ENCODE measurements at regions not wholly inside any gene's neighbourhood (a gene's known extent, or its start where the extent isn't known, plus 50 kb on each side); places are given as distances from the start of the nearest gene placed in this dataset.
A peak's percentile ranks its signal among the peaks of the same experiment; 100 is the strongest.

GRCh38 chr13:39956036-39956435 lies 300.6 kb downstream of the COG6 start:
- ATAC-seq (no peak), DNase-seq (no peak)
- intact Hi-C loops (cut with micrococcal nuclease): no loop called here

GRCh38 chr13:39957868-39958677 lies 302.6 kb downstream of the COG6 start:
- ATAC-seq (no peak), DNase-seq (no peak)
- intact Hi-C loops (cut with micrococcal nuclease): no loop called here

- peak; percentile 59 for ATAC-seq
- intact Hi-C loops (cut with micrococcal nuclease): no loop called here
- no peak for DNase-seq
These were observed 304.2 kb downstream of the COG6 start for GRCh38 chr13:39959497-39960144.

GRCh38 chr13:39960191-39960590 lies 304.7 kb downstream of the COG6 start:
- ATAC-seq (no peak), DNase-seq (no peak)
- intact Hi-C loops (cut with micrococcal nuclease): no loop called here

GRCh38 chr13:39961036-39961435 lies 305.6 kb downstream of the COG6 start:
- intact Hi-C loops (cut with micrococcal nuclease): no loop called here
- DNase-seq (no peak), ATAC-seq (no peak)

- no peak for ATAC-seq
- no peak for DNase-seq
- intact Hi-C loops (cut with micrococcal nuclease): no loop called here
These were observed 308.1 kb downstream of the COG6 start for GRCh38 chr13:39963612-39964011.

- DNase-seq: no peak
- intact Hi-C loops (cut with micrococcal nuclease): no loop called here
- ATAC-seq: no peak
These were observed 309.8 kb downstream of the COG6 start for GRCh38 chr13:39965309-39965708.

GRCh38 chr13:39967199-39967959 lies 311.9 kb downstream of the COG6 start:
- no peak for ATAC-seq
- intact Hi-C loops (cut with micrococcal nuclease): no loop called here
- no peak for DNase-seq

- intact Hi-C loops (cut with micrococcal nuclease): no loop called here
- DNase-seq (no peak), ATAC-seq (no peak)
These were observed 313.4 kb downstream of the COG6 start for GRCh38 chr13:39968646-39969475.

GRCh38 chr13:39970177-39970846 lies 314.9 kb downstream of the COG6 start:
- intact Hi-C loops (cut with micrococcal nuclease): no loop called here
- DNase-seq (no peak), ATAC-seq (no peak)

- ATAC-seq (no peak), DNase-seq (no peak)
- intact Hi-C loops (cut with micrococcal nuclease): no loop called here
These were observed 316.1 kb downstream of the COG6 start for GRCh38 chr13:39971526-39971925.

GRCh38 chr13:39976481-39976880 lies 321.0 kb downstream of the COG6 start:
- intact Hi-C loops (cut with micrococcal nuclease): no loop called here
- ATAC-seq (no peak), DNase-seq (no peak)

GRCh38 chr13:39981056-39981455 lies 325.6 kb downstream of the COG6 start:
- ATAC-seq: no peak
- DNase-seq: no peak
- intact Hi-C loops (cut with micrococcal nuclease): no loop called here

GRCh38 chr13:39982745-39983144 lies 327.3 kb downstream of the COG6 start:
- intact Hi-C loops (cut with micrococcal nuclease): no loop called here
- no peak for DNase-seq

GRCh38 chr13:39985071-39985470 lies 329.6 kb downstream of the COG6 start:
- intact Hi-C loops (cut with micrococcal nuclease): no loop called here
- DNase-seq (no peak), ATAC-seq (no peak)

More at GRCh38 chr13:39982745-39983144, 327.3 kb downstream of the COG6 start:
- no peak for ATAC-seq

GRCh38 chr13:39988351-39988750 lies 332.9 kb downstream of the COG6 start:
- no peak for ATAC-seq
- no peak for DNase-seq
- intact Hi-C loops (cut with micrococcal nuclease): no loop called here

- no peak for ATAC-seq
- intact Hi-C loops (cut with micrococcal nuclease): no loop called here
- DNase-seq: no peak
These were observed 342.7 kb downstream of the COG6 start for GRCh38 chr13:39998166-39998565.

GRCh38 chr13:40002016-40002415 lies 346.6 kb downstream of the COG6 start:
- ATAC-seq: no peak
- DNase-seq: no peak
- intact Hi-C loops (cut with micrococcal nuclease): no loop called here

GRCh38 chr13:40013554-40013953 lies 358.1 kb downstream of the COG6 start:
- ATAC-seq (no peak), DNase-seq (no peak)
- intact Hi-C loops (cut with micrococcal nuclease): no loop called here
